Neural progenitor cell (in vitro differentiated cells): ENCODE measurements at regions not wholly inside any gene's neighbourhood (a gene's known extent, or its start where the extent isn't known, plus 50 kb on each side); places are given as distances from the start of the nearest gene placed in this dataset.
"Not testable (repeated sequence)": the region's sequence is repeated elsewhere in the genome, so short reads cannot be mapped to it uniquely, and the experiment has no call there.

Experiments used
- CTCF ChIP-seq: fragments of 200-600 bp; sonication (generic); IDR thresholded peaks from 2 replicates; pipeline ENCODE4 v1.5.1; 2017; ENCODE audit warnings: antibody characterized with exemption, mild to moderate bottlenecking
- EZH2 ChIP-seq: fragments of 200-600 bp; sonication (generic); IDR thresholded peaks from 2 replicates; pipeline ENCODE4 v1.6.1; 2017; ENCODE audit warnings: antibody characterized with exemption, mild to moderate bottlenecking, moderate library complexity
- EZH2phosphoT487 ChIP-seq: fragments of 200-600 bp; sonication (generic); IDR thresholded peaks from 2 replicates; pipeline ENCODE4 v1.6.1; 2017; ENCODE audit warnings: antibody characterized with exemption

DNA sequence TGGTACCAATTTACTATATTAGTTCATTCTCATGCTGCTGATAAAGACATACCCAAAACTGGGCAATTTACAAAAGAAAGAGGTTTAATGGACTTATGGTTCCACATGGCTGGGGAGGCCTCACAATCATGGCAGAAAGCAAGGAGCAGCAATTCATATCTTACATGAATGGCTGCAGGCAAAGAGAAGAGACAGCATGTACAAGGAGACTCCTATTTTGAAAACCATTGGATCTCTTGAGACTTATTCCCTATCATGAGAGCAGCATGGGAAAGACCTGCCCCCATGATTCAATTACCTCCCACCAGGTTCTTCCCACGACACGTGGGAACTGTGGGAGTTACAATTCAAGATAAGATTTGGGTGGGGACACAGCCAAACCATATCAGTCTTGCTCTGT lies 200.5 kb downstream of the FCRL5 start:
- not testable (repeated sequence) for TF ChIP-seq CTCF, EZH2, EZH2phosphoT487
